ENCODE measurements at regions not wholly inside any gene's neighbourhood (a gene's known extent, or its start where the extent isn't known, plus 50 kb on each side); places are given as distances from the start of the nearest gene placed in this dataset.

DNA sequence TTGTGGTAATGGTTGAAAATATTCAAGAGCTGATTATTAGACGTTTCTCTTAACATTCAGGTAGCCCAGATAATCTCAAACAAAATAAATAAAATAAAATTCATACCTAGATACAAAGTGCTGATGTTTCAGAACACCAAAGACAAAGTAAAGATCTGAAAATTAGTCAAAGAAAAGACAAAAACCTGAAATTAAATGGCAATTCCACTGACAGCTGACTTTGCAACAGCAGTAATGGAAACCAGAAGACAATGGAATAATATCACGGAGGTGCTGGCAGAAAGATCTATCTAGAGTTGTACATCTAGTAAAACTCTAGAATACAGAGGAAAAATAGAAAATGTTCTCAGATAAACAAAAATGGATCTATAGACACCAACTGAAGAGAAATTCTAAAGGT, 58.0 kb upstream of the IKZF1 start:
- TF ChIP-seq POLR2A (IDR thresholded peaks at IDR 0.05; ENCODE audit: low read depth, low read length) = no peak
- no peak for TF ChIP-seq TAF1 (IDR thresholded peaks at IDR 0.05; ENCODE audit: borderline replicate concordance, low read depth, low read length)
